Bronchial epithelial cell (primary cell): ENCODE measurements at regions not wholly inside any gene's neighbourhood (a gene's known extent, or its start where the extent isn't known, plus 50 kb on each side); places are given as distances from the start of the nearest gene placed in this dataset.

Source experiments
- DNase-seq: peaks from one replicate; pipeline ENCODE4 v3.0.0-alpha.2; 2010; ENCODE audit warnings: low read depth
- FAIRE-seq: peaks from 2 replicates; lab custom pipeline; 2011; peaks lifted over from hg19 to GRCh38; lab: Jason Lieb, UNC
- H3K27me3 ChIP-seq: 2 replicates; pipeline ENCODE4 v1.5.1; 2011; ENCODE audit warnings: low read length; ENCODE audit not compliant: control insufficient read depth, insufficient read depth
- H3K36me3 ChIP-seq: 2 replicates; pipeline ENCODE4 v1.5.1; 2011; ENCODE audit warnings: low read length; ENCODE audit not compliant: control insufficient read depth, insufficient read depth
- H3K4me3 ChIP-seq: 2 replicates; pipeline ENCODE4 v1.5.1; 2011; ENCODE audit warnings: mild to moderate bottlenecking, low read depth, low read length, control low read depth
- CTCF ChIP-seq: IDR thresholded peaks from 2 replicates; pipeline ENCODE4 v1.5.1; 2011; ENCODE audit warnings: mild to moderate bottlenecking, moderate library complexity, low read length, control low read depth, inconsistent platforms; ENCODE audit not compliant: insufficient read depth, severe bottlenecking

GRCh38 chr6:40909811-40910210 lies 129.2 kb downstream of the UNC5CL start:
- no peaks in the 10 kb centered on the region for H3K27me3 ChIP-seq
- no peak overlapping the region for H3K4me3 ChIP-seq
- H3K36me3 ChIP-seq: no peaks in the 10 kb centered on the region
- no peak for TF ChIP-seq CTCF
- DNase-seq (peak; percentile 87), FAIRE-seq (no peak)

- Histone ChIP-seq H3K36me3 (no peaks in the 10 kb centered on the region), H3K27me3 (no peaks in the 10 kb centered on the region), H3K4me3 (no peak overlapping the region)
- FAIRE-seq (no peak), DNase-seq (peak; percentile 93)
- no peak for TF ChIP-seq CTCF
Measured at GRCh38 chr6:40907198-40907701, 131.8 kb downstream of the UNC5CL start.

- DNase-seq: peak; percentile 95
- H3K36me3 ChIP-seq: no peaks in the 10 kb centered on the region
- no peak overlapping the region for H3K4me3 ChIP-seq
- no peak for TF ChIP-seq CTCF
- no peak for FAIRE-seq
- H3K27me3 ChIP-seq: no peaks in the 10 kb centered on the region
Measured at GRCh38 chr6:40906759-40907158, 132.3 kb downstream of the UNC5CL start.

GRCh38 chr6:40904583-40905194 lies 134.3 kb downstream of the UNC5CL start:
- H3K27me3 ChIP-seq: no peaks in the 10 kb centered on the region
- DNase-seq: no peak
- FAIRE-seq: no peak

GRCh38 chr6:40903456-40903855 lies 135.6 kb downstream of the UNC5CL start:
- FAIRE-seq: no peak
- H3K36me3 ChIP-seq: no peaks in the 10 kb centered on the region
- no peak overlapping the region for H3K4me3 ChIP-seq
- no peak for TF ChIP-seq CTCF
- DNase-seq: peak; percentile 58
- no peaks in the 10 kb centered on the region for H3K27me3 ChIP-seq

More at GRCh38 chr6:40904583-40905194, 134.3 kb downstream of the UNC5CL start:
- no peaks in the 10 kb centered on the region for H3K36me3 ChIP-seq
- no peak overlapping the region for H3K4me3 ChIP-seq
- TF ChIP-seq CTCF: no peak
